HG03060 (cell line): ENCODE measurements at regions not wholly inside any gene's neighbourhood (a gene's known extent, or its start where the extent isn't known, plus 50 kb on each side); places are given as distances from the start of the nearest gene placed in this dataset.
"Not testable (repeated sequence)": the region's sequence is repeated elsewhere in the genome, so short reads cannot be mapped to it uniquely, and the experiment has no call there.

Experiments
- ATAC-seq: cut with Tn5 transposase; IDR thresholded peaks from one replicate; pipeline ENCODE4 v1.9.1; 2021; ENCODE audit warnings: low read depth, moderate number of reproducible peaks; ENCODE audit not compliant: unreplicated experiment

DNA sequence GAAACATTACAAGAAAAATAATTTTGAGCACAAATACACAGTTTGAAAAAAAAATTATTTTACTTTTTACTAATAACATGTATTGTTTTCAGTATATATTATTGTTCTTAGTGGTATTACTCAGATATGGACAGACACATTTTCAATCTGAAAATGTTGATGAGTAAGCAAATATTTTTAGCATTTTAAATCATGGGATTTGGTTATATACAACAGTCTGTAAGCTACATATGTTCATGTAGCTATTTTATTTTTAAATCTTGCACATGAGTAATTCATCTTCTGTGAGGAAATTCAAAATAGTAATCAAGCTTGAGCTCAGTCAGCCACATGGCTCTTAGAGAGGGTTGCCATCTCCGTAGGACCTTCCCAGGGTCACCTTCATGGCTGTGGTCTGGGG, 471.9 kb downstream of the QKI start:
- ATAC-seq: no peak

DNA sequence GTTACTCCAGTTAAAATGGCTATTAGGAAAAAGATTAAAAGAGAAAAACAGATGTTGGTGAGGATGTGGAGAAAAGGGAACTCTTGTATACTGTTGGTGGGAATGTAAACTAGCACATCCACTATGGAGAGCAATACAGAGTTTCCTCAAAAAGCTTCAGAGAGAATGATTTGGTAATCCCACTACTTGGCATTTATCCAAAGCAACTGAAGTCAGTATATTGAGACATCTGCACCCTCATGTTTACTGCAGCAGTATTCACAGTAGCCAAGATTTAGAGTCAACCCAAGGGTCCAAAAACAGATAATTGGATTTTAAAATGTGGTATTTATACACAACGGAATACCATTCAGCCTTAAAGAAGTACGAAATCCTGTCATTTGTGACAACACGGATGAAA, 469.5 kb downstream of the QKI start:
- ATAC-seq: no peak

DNA sequence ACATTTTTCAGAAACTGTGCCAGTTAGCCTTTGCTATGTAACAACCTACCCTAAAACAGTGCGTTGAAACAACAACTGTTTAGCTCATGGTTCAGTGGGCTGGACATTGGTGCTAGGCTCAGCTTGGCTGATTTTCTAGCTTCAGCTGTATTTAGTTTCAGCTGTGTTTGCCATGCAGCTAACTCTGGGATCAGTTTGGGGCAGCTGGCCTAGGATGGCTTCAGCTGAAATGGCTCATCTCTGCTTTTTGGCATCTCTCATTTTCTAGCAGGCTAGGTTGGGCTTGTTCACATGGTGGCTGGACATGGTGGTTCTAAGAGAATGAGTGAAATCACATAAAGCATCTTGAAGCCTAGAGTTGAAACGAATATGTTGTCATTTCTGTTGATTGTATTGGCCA, 464.2 kb downstream of the QKI start:
- ATAC-seq: no peak

DNA sequence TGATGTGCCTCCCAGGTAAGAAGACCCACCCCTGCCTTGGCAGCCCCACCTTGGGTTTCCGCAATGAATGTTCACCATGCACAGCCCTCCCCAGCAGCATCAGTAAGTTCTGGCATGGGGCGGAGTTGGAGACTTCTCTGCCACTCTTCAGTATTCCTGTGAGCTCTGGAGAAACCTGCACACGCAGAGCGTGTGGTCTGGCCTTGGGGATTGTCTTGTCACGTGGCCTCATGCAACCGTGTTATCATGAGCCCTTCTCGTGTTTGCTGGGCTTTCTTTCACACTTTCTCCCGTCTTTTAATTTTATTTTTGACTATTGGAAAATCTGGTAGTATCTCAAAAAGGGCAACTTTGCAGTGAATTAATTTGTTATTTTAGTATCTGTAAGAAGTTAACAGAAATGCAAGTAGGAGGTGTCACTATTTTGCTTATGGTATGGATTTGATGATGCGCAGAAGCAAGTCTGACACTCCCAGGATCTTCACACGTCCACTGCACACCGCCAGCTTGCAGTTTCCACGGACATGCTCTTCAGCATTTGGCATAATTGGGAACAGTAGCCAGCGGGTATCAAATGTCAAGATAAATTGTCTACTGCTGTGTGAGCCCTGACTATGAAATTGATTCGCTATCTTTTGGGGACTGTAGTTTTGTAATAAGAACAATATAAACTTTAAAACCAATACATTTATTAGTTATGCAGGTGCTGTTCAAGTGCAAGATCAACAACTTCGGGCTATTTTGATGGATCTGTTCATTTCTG, 463.5 kb downstream of the QKI start:
- ATAC-seq: no peak

DNA sequence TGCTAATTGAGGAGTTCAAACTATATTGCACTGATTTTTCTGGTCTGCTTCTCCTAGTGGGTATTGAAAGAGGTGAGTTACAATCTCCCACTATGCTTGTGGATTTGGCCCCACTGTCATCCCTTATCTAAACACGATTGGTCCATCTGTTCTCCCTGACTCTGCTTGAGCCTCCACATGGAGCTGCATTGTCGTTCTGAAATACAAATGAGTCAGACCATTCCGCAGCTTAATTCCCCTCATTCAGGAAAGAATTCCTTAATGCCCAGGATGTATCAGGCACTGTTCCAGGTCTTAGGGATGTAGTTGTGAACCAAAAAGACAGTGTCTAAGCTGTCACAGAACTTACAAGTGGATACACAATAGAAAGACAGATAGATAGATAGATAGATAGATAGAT, 461.9 kb downstream of the QKI start:
- no peak for ATAC-seq

DNA sequence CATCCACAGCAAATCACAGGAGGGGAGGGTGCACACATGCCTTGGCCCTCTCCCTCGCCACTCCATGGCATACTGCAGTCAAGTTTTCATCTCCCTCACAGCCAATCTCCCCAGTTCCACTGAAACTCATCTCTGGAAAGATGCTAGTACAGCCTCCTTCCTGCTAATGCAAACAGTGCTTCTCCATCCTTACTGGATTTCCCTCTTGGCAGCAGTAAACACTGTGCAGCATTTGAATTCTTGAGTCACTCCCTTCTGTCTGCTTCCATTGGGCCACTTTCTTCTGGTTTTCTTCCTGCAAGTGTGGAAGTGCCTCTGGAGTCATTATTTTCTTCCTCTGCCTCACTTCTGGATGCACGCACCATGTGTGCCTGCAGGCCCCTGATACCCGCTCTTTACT, 460.3 kb downstream of the QKI start:
- ATAC-seq: no peak

DNA sequence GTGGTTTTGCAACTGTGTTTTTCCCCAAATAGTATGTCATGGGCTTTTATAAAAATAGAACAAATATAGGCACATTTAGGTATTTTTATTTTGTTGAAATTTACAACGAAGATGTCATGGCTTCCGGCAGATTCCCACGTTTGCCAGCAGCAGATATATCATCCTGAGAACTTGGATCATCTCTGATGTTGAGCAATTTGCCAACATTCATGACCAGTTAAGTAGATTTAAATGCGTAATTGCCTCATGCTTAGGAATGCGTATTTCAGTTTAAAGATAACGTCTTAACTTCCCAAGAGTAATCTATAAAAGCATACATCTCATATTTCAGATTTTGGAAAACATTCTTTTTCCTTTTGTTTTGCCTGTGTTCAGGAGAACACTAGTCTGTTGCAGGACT, 457.8 kb downstream of the QKI start:
- ATAC-seq: no peak

DNA sequence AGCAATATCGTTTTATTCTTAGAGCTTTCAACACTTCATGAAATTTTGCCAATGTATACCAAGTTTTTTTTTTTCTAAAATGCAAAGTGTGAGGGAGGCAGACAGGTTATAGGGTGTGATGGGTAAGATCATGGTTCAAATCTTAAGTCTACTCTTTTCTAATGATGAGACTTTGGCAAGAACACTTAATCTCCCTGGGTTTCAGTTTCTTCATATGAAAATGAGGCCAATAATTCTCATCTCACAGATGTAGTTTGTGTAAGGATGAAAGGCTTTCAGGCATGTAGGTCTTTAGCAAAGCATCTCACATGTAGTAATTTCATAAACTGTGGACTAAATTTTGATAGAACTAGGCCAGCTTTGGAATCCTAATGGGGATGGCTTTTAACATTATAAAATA, 457.1 kb downstream of the QKI start:
- no peak for ATAC-seq

DNA sequence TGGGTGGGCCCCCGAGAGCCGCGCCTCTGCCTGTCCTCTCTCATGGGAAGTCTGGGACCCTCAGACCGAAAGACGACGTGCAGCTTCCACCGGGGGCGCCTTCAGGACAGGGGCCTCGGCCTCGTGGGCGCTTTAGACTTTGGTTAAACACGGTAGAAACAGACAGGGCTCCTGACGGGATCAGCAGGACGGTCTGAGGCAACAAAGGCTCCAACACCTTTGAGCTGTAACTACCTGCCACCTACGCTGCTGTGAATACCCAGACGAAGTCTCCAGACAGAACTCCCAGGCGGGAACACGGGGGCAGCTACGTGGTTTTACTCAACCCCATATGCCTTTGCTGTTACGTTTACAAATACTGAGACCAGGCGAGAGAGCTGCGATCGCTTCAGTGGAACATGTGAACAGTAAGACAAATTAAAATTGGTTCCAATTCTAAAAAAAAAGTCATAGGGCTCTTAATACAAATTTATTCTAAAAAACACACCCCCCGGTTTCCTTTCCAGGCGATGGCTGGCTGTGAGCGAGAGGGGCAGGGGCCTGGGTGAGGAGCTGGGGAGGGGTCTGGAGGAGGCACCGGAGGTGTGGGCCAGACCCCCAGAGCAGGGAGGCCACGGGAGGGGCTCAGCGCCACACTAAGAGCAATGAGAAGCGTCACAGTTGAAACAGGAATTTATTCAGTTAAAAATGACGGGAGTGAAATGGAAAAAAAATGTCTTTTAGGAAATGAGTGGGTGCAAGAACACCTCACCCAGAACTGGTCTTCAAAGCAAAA, 453.2 kb downstream of the QKI start:
- ATAC-seq: no peak

DNA sequence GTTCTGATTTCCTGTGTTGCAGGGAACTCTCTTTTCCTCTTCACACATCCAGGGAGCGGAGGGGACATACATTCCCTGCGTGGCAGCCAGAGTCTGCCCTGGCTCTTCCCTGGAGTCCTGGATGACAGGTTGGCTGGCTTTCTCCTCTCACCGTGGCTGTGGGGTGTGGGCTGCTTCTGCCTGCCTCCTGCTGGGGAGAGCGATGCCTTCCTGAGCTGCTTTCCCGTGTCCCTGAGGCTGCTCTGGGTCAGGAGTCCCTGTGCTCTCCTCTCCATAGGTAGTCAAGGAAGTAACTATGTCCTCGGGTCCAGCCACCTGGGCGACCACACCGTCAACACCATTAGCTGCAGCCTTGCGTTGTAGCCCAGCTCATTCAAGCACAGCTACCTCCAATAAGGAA, 451.7 kb downstream of the QKI start:
- ATAC-seq: no peak

DNA sequence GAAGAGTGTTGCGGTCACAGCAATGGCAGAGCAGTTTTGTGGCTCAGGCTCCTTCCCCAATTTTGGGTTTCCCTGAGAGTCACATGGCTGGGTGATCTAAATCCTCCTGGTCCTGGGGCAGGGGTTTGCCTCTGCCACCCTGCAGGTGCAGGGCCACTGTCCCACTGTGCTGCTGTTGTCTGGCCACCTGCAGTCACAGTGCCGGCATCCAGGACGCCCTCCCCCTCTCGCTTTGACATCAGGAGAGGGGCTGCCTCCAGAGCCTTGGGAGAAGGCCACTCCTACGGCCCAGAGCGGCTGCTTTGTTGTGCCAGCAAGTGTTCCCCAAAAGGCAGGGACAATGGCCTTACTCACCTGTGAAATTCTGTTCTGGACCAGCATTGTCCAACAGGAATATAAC, 449.0 kb downstream of the QKI start:
- no peak for ATAC-seq

DNA sequence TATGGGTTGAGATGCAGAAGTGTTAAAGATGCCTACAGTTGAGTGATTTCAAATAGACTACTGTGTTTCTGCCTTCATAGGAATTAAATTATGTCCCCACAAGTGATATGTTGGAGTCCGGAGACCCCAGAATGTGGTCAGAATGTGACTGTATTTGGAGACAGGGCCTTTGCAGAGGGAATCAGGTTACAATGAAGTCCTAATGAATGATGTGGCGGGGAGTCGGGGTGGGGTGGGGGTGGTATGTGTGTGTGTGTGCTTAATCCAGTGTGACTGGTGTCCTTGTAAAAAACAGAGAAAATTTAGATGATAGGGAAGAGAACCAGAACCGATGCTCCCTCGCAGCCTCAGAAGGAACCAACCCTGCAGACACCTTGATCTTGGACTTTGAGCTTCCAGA, 448.2 kb downstream of the QKI start:
- ATAC-seq: no peak

DNA sequence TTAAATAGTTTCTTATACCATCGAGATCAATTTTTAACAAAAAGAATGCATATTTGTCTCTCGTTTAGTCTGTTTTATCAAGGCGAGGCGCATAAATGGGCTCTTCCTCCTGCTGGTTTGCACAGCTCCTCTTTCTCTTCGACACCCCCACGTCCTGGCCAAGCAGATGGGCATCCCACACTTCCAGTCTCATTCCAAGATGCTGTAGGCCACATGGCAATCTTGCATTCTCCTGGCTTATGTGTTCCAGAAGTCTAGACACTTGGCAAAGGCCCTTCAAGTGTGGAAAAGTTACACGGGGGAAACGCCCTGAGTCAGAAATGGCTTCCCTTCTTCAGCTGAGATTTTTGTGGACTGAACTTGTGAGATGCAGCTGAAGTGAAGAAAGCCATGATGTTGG, 447.1 kb downstream of the QKI start:
- no peak for ATAC-seq

DNA sequence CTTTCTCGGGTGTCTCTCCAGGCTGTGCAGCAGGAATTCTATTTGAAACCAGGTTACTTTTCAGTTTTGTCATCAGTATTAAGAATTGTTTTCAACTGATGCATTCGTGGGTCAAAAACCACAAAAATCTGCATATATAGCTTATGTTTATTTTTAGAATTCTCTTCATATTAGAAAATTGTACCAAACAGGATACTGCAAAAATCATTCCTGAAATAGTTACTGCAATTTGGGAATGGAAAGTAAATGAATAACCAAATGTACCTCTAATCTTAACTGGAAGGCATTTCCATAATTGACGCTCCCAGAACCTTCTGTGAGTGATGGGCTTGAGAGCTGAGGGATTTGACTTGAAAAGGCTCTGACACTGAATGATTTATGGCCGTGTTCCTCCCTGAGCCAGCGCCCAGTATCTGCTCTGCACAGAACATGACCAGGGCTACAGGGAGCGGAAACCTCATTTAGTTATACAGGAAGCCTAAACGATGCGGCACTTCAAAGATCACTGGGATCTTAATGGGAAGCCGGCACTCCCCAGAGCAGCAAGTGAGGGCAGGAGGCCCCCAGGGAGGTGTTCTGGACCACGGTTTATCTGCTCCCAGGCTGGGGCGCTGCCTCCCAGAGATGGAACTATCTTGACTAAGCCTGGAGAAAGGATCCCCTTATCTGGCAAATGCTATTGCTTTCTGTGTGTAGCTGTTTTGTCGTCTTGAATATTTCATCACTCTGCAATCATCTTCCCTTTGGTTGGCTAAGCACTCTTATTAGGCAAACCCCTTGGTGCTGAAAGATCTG, 446.0 kb downstream of the QKI start:
- ATAC-seq: no peak

DNA sequence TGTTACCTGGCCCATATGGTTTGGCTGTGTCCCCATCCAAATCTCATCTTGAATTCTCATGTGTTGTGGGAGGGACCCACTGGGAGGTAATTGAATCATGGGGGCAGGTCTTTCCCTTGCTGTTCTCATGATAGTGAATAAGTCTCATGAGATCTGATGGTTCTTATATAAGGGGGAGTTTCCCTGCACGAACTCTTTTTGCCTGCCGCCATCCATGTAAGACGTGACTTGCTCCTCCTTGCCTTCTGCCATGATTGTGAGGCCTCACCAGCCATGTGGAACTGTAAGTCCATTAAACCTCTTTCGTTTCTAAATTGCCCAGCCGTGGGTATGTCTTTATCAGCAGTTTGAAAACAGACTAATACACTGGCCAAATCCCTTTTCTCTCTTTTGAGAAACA, 444.4 kb downstream of the QKI start:
- not testable (repeated sequence) for ATAC-seq

DNA sequence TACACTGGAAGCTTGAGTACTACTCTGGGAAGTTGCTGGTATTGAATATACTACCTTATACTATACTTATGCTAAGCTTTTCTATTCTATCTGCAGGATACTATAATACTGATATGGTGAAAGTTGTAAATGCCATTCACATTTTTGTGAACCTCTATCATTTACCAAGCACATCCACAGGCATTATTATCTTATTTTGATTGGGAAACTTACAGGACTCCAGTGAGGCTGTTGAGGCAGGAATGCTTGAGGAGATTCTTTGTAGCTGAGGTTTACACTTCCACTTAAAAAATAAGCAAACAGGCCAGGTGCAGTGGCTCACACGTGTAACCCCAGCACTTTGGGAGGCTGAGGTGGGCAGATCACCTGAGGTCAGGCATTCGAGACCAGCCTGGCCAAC, 442.9 kb downstream of the QKI start:
- ATAC-seq: no peak

DNA sequence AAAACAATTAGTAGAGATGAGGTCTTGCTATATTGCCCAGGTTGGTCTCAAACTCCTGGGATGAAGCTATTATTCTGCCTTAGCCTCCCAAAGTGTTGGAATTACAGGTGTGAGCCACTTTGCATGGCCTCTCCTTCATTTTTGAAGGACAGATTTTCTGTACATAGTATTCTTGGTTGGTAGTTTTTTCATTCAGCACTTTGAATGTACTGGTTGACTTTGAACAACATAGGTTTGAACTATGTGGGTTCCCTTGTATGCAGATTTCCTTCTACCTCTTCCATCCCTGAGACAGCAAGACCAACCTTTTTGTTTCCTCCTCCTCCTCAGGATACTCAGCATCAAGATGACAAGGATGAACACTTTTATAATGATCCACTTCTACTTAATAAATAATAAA, 436.4 kb downstream of the QKI start:
- no peak for ATAC-seq

DNA sequence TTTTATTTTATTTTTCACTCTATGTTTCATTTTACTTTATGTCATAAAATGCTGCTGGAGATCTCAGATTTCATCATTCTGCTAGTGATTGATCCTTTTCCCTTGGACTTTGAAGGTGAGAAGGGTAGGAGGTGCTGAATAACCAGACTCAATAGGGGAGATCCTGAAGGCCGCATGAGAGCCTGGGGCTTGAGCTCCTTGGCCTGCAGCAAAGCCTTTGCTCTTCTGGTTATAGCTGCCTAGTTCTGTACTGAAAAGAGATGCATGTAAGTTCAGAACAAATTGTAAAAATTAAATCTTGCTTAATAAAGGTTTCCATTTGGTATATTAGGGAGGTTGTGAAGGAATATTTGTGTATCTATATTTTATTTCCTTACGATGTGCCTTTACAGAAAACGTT, 430.2 kb downstream of the QKI start:
- no peak for ATAC-seq

DNA sequence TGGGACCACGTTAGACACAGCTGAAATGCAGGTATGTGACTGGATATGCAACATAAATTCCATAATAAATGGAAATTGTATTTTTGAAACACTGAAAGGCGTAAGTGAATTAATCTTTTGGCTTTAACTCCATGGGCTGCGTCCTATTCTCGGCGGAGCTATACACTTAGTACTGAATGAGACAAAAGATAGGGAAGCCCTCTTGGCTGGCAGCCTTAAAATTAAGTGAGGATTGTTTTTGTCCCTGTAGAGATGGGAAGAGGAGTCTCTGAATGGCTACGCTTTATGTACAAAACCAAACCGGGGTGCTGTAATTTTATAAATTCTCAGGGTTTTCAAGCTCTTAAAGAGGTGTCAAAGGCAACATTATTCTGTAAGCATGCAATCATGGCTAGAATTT, 429.8 kb downstream of the QKI start:
- ATAC-seq: no peak

DNA sequence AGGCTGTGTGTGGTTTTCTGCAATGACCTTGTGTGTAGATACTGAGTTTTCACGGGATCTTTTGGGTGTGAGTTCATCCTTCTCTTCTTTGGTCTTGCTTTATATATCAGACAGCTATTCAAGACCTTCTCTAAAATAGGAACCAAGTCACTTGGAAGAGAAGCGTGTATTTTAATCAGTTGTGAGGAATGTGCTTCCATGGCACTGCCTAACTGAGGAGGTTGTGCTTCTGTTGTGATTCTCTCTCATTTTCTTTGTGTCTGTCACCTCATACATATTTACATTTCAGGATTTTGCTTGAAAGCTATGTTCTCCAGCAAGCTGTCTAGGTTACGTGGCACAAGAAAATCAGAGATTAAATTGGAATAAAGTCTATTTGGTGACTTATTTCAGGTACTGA, 428.7 kb downstream of the QKI start:
- no peak for ATAC-seq

DNA sequence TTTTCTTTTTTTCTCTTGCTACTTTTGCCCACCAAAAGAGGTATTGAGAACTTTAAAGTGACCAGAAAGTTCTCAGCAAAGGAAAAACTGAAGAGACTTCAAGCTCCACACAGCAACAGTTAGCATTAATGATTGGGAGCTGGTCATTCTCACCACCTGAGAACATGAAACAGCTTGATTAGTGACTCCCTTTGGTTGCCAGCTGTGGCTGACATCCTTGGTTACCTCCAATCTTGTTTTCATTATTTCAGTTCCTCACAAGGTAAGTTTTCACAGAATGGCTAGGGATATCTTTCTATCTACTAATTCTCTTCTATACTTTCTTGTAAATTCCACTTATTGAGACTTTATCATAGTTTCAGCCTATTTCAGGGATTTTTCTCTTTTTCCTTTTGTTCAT, 427.9 kb downstream of the QKI start:
- ATAC-seq: no peak

DNA sequence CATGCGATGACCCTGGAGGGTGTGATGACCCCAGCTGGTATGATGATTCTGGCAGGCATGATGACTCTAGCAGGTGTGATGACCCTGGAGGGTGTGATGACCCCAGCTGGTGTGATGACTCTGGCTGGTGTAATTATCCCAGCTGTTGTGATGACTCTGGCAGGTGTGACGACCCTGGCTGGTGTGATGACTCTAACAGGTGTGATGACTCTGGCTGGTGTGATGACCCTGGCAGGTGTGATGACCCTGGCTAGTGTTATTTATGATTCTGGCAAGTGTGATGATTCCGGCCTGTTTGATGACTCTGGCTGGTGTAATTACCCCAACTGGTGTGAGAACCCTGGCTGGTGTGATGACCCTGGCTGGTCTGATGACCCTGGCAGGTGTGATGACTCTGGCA, 427.2 kb downstream of the QKI start:
- no peak for ATAC-seq
